Kidney epithelial cell (primary cell): ENCODE measurements at regions not wholly inside any gene's neighbourhood (a gene's known extent, or its start where the extent isn't known, plus 50 kb on each side); places are given as distances from the start of the nearest gene placed in this dataset.

Source experiments
- DNase-seq: peaks from one replicate; pipeline ENCODE4 v3.0.0-alpha.2; 2010; ENCODE audit warnings: low read depth
- H3K27me3 ChIP-seq: 2 replicates; pipeline ENCODE4 v1.6.0; 2011; ENCODE audit warnings: low read length; ENCODE audit not compliant: control insufficient read depth, insufficient read depth
- H3K36me3 ChIP-seq: 2 replicates; pipeline ENCODE4 v1.5.1; 2011; ENCODE audit warnings: low read length; ENCODE audit not compliant: control insufficient read depth, insufficient read depth
- H3K4me3 ChIP-seq: 2 replicates; pipeline ENCODE4 v1.5.1; 2011; ENCODE audit warnings: low read depth, mild to moderate bottlenecking, control low read depth, low read length
- TF ChIP-seq, protein P1 (sequence below): IDR thresholded peaks from 2 replicates; pipeline ENCODE4 v1.5.1; 2011; ENCODE audit warnings: mild to moderate bottlenecking, moderate library complexity, low read length, control low read depth, inconsistent platforms; ENCODE audit not compliant: insufficient read depth, poor library complexity, severe bottlenecking

DNA sequence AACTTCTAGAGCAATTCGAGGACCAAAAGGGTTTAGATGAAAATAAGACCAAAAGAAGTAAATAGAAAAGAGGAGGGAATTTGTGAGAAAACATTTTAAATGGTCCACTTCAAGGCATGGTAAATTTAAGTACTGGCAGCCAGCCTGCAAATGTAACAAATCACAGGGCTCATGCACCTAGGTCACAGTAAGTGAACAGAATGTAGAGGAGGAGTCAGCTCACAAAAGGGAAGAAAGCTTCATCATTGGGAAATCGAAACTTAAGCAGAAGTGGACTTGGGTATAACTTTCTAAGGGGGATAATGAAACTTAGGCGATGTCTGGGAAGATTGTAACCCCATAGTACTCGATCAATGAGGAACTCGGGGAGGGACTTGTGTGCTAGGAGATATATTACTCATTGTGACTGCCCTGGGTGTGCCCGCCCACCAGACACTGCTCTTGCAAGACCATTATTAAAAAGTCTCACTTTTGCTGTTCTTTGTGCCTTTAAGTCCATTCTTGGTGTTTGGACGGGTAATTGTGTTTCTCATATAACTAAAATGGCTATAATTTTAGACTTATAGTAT is 1053.6 kb upstream of the MIR17HG start:
- TF ChIP-seq, protein P1, sequence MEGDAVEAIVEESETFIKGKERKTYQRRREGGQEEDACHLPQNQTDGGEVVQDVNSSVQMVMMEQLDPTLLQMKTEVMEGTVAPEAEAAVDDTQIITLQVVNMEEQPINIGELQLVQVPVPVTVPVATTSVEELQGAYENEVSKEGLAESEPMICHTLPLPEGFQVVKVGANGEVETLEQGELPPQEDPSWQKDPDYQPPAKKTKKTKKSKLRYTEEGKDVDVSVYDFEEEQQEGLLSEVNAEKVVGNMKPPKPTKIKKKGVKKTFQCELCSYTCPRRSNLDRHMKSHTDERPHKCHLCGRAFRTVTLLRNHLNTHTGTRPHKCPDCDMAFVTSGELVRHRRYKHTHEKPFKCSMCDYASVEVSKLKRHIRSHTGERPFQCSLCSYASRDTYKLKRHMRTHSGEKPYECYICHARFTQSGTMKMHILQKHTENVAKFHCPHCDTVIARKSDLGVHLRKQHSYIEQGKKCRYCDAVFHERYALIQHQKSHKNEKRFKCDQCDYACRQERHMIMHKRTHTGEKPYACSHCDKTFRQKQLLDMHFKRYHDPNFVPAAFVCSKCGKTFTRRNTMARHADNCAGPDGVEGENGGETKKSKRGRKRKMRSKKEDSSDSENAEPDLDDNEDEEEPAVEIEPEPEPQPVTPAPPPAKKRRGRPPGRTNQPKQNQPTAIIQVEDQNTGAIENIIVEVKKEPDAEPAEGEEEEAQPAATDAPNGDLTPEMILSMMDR, result no peak
- DNase-seq, result no peak
- no peaks in the 10 kb centered on the region for H3K36me3 ChIP-seq

DNA sequence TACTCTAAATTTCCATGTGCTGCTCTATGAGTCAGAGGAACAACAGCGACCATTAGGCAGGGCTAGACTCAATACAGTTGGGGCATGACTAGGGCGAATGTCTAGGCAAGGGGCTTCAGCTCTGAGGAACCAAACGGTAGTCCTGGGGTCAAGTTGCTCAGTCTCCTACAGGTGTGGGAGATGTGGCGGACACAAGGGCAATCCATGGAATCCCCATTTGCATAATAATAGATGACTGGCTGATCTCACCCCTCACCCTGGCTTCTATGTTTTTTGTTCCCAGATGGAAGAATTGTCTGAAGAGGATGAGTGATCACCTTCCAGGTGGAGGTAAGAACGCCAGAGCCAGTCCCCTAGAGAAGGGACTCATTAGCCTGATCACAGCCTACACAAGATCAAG is 1048.2 kb upstream of the MIR17HG start:
- Histone ChIP-seq H3K36me3 (no peaks in the 10 kb centered on the region), H3K4me3 (no peak overlapping the region), H3K27me3 (no peaks in the 10 kb centered on the region)
- DNase-seq, result no peak
- TF ChIP-seq, protein P1, result no peak

More for the DNA sequence above, 1053.6 kb upstream of the MIR17HG start:
- Histone ChIP-seq H3K4me3 (no peak overlapping the region), H3K27me3 (no peaks in the 10 kb centered on the region)

DNA sequence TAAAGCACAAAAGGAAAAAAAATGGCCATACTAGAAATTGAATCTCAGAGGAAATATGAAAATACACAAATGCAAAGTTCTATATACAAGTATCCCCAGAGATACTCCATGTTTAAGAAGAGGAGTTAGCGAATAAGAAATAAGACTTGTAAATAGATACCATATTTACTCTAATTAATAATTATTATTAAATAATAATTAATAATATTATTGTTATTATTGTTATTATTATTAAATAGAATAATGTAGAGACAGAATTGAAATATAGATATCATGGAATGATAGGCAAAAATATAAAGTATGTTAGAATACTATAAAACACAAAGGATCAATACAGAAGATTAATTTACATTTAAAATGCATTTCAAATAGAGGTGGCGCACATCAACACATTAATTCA is 1047.5 kb upstream of the MIR17HG start:
- TF ChIP-seq, protein P1, result no peak
- no peaks in the 10 kb centered on the region for H3K27me3 ChIP-seq
- no peaks in the 10 kb centered on the region for H3K36me3 ChIP-seq
- no peak overlapping the region for H3K4me3 ChIP-seq
- DNase-seq, result no peak

DNA sequence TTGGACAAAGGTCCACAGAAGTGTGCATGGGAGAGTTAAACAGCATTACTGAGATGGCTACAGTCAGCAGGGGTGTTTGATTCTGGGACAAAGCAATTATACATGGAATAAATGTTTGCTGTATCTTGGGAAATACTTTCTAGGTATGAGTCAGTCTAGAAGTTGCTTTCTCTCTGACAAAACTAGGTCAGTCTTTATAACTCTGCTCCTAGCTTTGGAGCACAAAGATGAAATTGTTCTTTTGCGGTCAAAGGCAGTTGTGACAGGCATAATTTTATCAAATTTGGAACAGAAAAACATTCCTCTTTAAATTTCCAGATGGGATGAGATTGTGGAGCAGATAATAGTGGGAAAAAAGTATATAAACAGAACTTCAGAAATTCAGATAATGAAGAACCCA is 1045.4 kb upstream of the MIR17HG start:
- TF ChIP-seq, protein P1, result no peak
- DNase-seq, result no peak

DNA sequence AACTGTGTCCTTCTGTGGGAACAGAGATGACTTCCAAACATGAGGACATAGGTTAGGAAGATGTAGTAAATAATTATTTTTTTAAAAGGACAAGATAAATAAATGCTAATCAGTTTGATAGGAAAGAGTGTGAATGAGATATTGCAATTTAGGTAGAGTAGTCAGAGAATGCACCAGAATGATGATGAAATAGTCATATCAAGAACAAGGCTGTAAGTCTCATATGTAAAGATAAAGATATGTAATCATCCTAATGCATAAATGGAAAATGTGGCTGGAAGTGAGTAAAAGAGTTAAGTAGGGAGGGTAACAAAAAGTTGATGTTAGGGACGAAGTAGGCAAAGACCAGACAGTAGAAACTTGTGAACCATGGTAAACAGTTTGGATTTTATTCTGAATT is 1041.7 kb upstream of the MIR17HG start:
- DNase-seq, result no peak
- TF ChIP-seq, protein P1, result no peak
- Histone ChIP-seq H3K4me3 (no peak overlapping the region), H3K36me3 (no peaks in the 10 kb centered on the region), H3K27me3 (no peaks in the 10 kb centered on the region)

More for the DNA sequence above, 1045.4 kb upstream of the MIR17HG start:
- Histone ChIP-seq H3K27me3 (no peaks in the 10 kb centered on the region), H3K4me3 (no peak overlapping the region), H3K36me3 (no peaks in the 10 kb centered on the region)

DNA sequence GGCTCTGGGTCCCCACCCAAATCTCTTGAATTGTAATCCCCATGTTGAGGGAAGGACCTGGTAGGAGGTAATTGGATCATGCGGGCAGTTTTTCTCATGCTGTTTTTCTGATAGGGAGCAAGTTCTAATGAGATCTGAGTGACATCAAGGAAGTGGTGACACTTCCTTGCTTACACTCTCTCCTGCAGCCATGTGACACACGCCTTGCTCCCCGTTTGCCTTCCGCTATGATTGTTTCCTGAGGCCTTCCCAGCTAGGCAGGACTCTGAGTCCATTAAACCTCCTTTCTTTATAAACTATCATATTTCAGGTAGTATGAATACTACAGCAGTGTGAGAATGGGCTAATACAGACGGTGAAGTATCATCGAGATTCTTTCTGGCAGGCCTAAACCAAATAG is 1040.4 kb upstream of the MIR17HG start:
- DNase-seq, result no peak
- H3K36me3 ChIP-seq, result no peaks in the 10 kb centered on the region
- no peaks in the 10 kb centered on the region for H3K27me3 ChIP-seq
- no peak overlapping the region for H3K4me3 ChIP-seq
- TF ChIP-seq, protein P1, result no peak
